Astrocyte (in vitro differentiated cells and primary cell): ENCODE measurements at regions not wholly inside any gene's neighbourhood (a gene's known extent, or its start where the extent isn't known, plus 50 kb on each side); places are given as distances from the start of the nearest gene placed in this dataset.
"Not testable (repeated sequence)": the region's sequence is repeated elsewhere in the genome, so short reads cannot be mapped to it uniquely, and the experiment has no call there.

Source experiments
- DNase-seq: peaks from one replicate; pipeline ENCODE4 v3.0.0-alpha.2; 2010; ENCODE audit warnings: low read depth
- FAIRE-seq: peaks from 2 replicates; lab custom pipeline; 2011; peaks lifted over from hg19 to GRCh38; lab: Jason Lieb, UNC
- H2AFZ ChIP-seq: 2 replicates; pipeline ENCODE4 v1.6.0; 2012; ENCODE audit warnings: low read depth, low read length, inconsistent platforms
- H3K27ac ChIP-seq: 2 replicates; pipeline ENCODE4 v1.5.1; 2011; ENCODE audit warnings: low read depth, low read length, inconsistent platforms
- H3K27me3 ChIP-seq: 2 replicates; pipeline ENCODE4 v1.6.0; 2011; ENCODE audit warnings: low read length, inconsistent platforms; ENCODE audit not compliant: insufficient read depth
- H3K36me3 ChIP-seq: 2 replicates; pipeline ENCODE4 v1.5.1; 2011; ENCODE audit warnings: low read length, inconsistent platforms; ENCODE audit not compliant: insufficient read depth
- H3K4me1 ChIP-seq: 2 replicates; pipeline ENCODE4 v1.5.1; 2011; ENCODE audit warnings: low read length, inconsistent platforms; ENCODE audit not compliant: insufficient read depth
- H3K4me2 ChIP-seq: 2 replicates; pipeline ENCODE4 v1.6.0; 2012; ENCODE audit warnings: low read length, inconsistent platforms
- H3K4me3 ChIP-seq: 2 replicates; pipeline ENCODE4 v1.5.1; 2011; ENCODE audit warnings: low read depth, mild to moderate bottlenecking, low read length, inconsistent platforms; ENCODE audit not compliant: insufficient read depth
- H3K79me2 ChIP-seq: 2 replicates; pipeline ENCODE4 v1.6.0; 2012; ENCODE audit warnings: mild to moderate bottlenecking, low read length, inconsistent platforms; ENCODE audit not compliant: insufficient read depth
- H3K9ac ChIP-seq: 2 replicates; pipeline ENCODE4 v1.6.0; 2012; ENCODE audit warnings: mild to moderate bottlenecking, low read length, inconsistent platforms
- H3K9me3 ChIP-seq: 2 replicates; pipeline ENCODE4 v1.5.1; 2012; ENCODE audit warnings: low read depth, mild to moderate bottlenecking, low read length, inconsistent platforms; ENCODE audit not compliant: insufficient read depth
- H4K20me1 ChIP-seq: 2 replicates; pipeline ENCODE4 v1.6.0; 2012; ENCODE audit warnings: low read length, inconsistent platforms; ENCODE audit not compliant: insufficient read depth
- H3K27ac Mint-ChIP-seq: one replicate; pipeline ENCODE4 v1.8.0; 2021; ENCODE audit warnings: mild to moderate bottlenecking, mixed read lengths; ENCODE audit not compliant: unreplicated experiment
- H3K27me3 Mint-ChIP-seq: one replicate; pipeline ENCODE4 v1.8.0; 2021; ENCODE audit warnings: low read depth, mixed read lengths; ENCODE audit not compliant: unreplicated experiment
- H3K36me3 Mint-ChIP-seq: one replicate; pipeline ENCODE4 v1.8.0; 2021; ENCODE audit warnings: low read depth, mixed read lengths; ENCODE audit not compliant: unreplicated experiment
- H3K4me1 Mint-ChIP-seq: one replicate; pipeline ENCODE4 v1.8.0; 2021; ENCODE audit warnings: low read depth, mixed read lengths; ENCODE audit not compliant: unreplicated experiment
- H3K4me3 Mint-ChIP-seq: one replicate; pipeline ENCODE4 v1.8.0; 2021; ENCODE audit warnings: mild to moderate bottlenecking, moderate library complexity, mixed read lengths; ENCODE audit not compliant: unreplicated experiment
- H3K9me3 Mint-ChIP-seq: one replicate; pipeline ENCODE4 v1.8.0; 2021; ENCODE audit warnings: mild to moderate bottlenecking, mixed read lengths; ENCODE audit not compliant: unreplicated experiment
- EZH2 ChIP-seq: IDR thresholded peaks from 2 replicates; pipeline ENCODE4 v1.6.1; 2012; ENCODE audit warnings: mild to moderate bottlenecking, low read length, inconsistent platforms; ENCODE audit not compliant: insufficient read depth
- TF ChIP-seq, protein P1 (sequence below): IDR thresholded peaks from 2 replicates; pipeline ENCODE4 v1.5.1; 2011; ENCODE audit warnings: low read depth, mild to moderate bottlenecking, inconsistent platforms, low read length, moderate library complexity; ENCODE audit not compliant: insufficient read depth

DNA sequence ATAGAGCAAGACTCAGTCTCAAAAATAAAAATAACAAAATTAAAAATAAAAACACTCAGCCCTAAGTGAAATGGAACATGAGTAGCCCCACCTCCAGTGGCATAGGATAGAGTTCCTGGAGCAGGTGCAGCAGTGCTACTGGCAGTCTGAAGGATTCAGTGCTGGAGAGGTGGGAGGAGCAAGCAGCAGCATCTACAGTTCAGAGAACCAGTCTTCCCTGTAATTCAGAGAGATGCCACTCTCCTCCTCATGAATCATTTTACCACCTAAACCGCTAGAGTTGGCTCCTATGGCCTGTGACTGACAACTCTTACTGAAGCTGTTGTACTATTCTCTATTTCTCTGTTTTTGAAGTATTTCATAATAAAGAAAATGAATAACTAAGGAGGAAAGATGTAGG, 56.0 kb upstream of the SMURF2 start:
- H3K9ac ChIP-seq, result no peak overlapping the region
- Mint-ChIP-seq H3K36me3 (no peaks in the 10 kb centered on the region), H3K27ac (no peak overlapping the region), H3K4me3 (no peak overlapping the region), H3K4me1 (peaks cover 20% of the 10 kb centered on the region), H3K9me3 (no peaks in the 10 kb centered on the region), H3K27me3 (no peaks in the 10 kb centered on the region)
- no peak overlapping the region for H3K4me2 ChIP-seq
- H4K20me1 ChIP-seq, result no peaks in the 10 kb centered on the region
- no peak overlapping the region for H3K4me3 ChIP-seq
- H3K9me3 ChIP-seq, result no peaks in the 10 kb centered on the region
- no peaks in the 10 kb centered on the region for H3K36me3 ChIP-seq
- H2AFZ ChIP-seq, result no peak overlapping the region
- peaks cover 2% of the 10 kb centered on the region for H3K4me1 ChIP-seq
- no peak overlapping the region for H3K27ac ChIP-seq
- DNase-seq, result no peak
- no peaks in the 10 kb centered on the region for H3K79me2 ChIP-seq
- no peaks in the 10 kb centered on the region for H3K27me3 ChIP-seq
- TF ChIP-seq, protein P1, sequence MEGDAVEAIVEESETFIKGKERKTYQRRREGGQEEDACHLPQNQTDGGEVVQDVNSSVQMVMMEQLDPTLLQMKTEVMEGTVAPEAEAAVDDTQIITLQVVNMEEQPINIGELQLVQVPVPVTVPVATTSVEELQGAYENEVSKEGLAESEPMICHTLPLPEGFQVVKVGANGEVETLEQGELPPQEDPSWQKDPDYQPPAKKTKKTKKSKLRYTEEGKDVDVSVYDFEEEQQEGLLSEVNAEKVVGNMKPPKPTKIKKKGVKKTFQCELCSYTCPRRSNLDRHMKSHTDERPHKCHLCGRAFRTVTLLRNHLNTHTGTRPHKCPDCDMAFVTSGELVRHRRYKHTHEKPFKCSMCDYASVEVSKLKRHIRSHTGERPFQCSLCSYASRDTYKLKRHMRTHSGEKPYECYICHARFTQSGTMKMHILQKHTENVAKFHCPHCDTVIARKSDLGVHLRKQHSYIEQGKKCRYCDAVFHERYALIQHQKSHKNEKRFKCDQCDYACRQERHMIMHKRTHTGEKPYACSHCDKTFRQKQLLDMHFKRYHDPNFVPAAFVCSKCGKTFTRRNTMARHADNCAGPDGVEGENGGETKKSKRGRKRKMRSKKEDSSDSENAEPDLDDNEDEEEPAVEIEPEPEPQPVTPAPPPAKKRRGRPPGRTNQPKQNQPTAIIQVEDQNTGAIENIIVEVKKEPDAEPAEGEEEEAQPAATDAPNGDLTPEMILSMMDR, result no peak
- TF ChIP-seq EZH2, result no peak
- no peak for FAIRE-seq

DNA sequence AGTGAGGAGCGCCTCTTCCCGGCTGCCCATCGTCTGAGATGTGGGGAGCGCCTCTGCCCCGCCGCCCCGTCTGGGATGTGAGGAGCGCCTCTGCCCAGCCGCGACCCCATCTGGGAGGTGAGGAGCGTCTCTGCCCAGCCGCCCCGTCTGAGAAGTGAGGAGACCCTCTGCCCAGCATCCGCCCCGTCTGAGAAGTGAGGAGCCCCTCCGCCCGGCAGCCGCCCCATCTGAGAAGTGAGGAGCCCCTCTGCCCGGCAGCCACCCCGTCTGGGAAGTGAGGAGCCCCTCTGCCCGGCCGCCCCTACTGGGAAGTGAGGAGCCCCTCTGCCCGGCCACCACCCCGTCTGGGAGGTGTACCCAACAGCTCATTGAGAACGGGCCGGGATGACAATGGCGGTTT, 54.4 kb upstream of the SMURF2 start:
- not testable (repeated sequence) for H3K9ac ChIP-seq, DNase-seq, H3K9me3 ChIP-seq, H4K20me1 ChIP-seq, H2AFZ ChIP-seq, H3K36me3 ChIP-seq, H3K9me3 Mint-ChIP-seq, H3K79me2 ChIP-seq, H3K27ac ChIP-seq, H3K27me3 ChIP-seq, H3K4me1 ChIP-seq, FAIRE-seq, H3K27ac Mint-ChIP-seq, H3K36me3 Mint-ChIP-seq, H3K4me3 ChIP-seq, H3K27me3 Mint-ChIP-seq, H3K4me3 Mint-ChIP-seq, H3K4me2 ChIP-seq
- peaks cover 21% of the 10 kb centered on the region for H3K4me1 Mint-ChIP-seq

DNA sequence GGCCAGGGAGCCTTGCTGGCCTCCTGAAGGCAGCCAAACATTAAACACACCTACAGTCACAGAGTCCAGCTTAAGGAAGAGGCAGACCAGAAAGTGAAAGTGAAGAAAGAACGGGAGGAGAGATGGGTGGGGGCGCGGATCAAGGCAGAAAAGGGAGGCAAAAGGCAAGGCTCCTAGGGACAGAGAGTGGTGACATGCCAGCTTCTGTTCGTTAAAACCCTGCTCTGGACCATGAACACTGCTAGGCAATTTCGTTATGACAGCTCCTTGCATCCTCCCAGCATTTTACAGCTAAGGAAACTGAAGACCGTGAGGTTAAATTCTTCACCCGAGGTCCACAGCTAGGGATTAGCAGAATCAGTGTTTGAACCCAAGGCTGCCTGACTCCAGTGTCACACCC, 51.7 kb upstream of the SMURF2 start:
- H3K4me1 ChIP-seq, result peaks cover 18% of the 10 kb centered on the region
- not testable (repeated sequence) for H4K20me1 ChIP-seq, FAIRE-seq, H3K36me3 ChIP-seq, H3K4me3 ChIP-seq, H3K4me2 ChIP-seq, H3K9ac ChIP-seq, H3K4me3 Mint-ChIP-seq, H3K79me2 ChIP-seq, DNase-seq, H3K9me3 ChIP-seq, H3K27me3 ChIP-seq, H3K27ac ChIP-seq, H3K27me3 Mint-ChIP-seq, H3K9me3 Mint-ChIP-seq, H2AFZ ChIP-seq, H3K36me3 Mint-ChIP-seq
- H3K4me1 Mint-ChIP-seq, result peaks cover 28% of the 10 kb centered on the region
- H3K27ac Mint-ChIP-seq, result peak overlapping the region; percentile 95

DNA sequence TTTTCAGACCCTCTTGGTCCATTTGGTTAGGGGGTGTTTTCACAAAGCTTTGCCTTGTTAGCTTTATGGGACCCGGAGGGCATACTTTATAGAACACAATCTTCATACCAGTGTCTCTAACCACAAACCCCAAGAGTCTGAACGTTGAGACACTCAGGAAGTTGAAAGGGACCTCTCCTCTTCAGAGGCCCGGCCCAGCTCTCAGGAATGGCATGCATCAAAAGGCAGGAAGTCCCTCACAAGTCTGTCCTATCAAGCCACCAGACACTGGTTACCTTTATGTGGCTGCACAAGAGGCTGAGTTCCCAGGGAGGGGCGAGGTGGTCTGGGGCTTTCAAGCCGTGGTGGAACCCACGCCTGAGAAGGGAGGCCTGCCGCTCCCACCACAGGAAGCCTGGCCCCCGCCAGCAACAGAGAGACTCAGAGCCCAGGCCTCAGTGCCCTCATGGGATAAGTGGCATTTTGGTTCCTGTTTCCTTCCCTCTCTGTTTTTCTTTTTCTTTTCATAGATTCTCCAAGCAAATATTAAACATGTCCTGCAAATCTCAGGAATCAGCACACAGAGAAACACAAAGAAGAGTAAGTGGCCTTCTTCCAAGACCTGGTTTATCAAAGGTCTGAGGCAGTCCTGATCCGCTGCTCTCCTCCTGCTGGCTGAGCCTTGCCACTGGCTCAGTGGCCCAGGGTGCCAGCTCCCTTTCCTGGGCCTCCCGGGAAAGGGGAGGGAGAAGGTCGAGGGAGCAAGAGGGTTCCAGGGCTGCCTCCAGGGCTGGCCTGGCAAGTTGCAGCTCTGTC, 50.6 kb upstream of the SMURF2 start:
- H3K27me3 Mint-ChIP-seq, H3K36me3 ChIP-seq, H4K20me1 ChIP-seq, H3K9me3 Mint-ChIP-seq, H3K27me3 ChIP-seq, H3K36me3 Mint-ChIP-seq, H3K9me3 ChIP-seq, H3K4me2 ChIP-seq, H3K9ac ChIP-seq, H3K79me2 ChIP-seq, H3K4me3 ChIP-seq, H3K27ac ChIP-seq: not testable (repeated sequence)
- Mint-ChIP-seq H3K27ac (peak overlapping the region; percentile 95), H3K4me3 (peak overlapping the region; percentile 73), H3K4me1 (peaks cover 31% of the 10 kb centered on the region)
- FAIRE-seq (peak; percentile 88), DNase-seq (peak; percentile 16)
- H3K4me1 ChIP-seq, result peaks cover 25% of the 10 kb centered on the region
- peak overlapping the region; percentile 49 for H2AFZ ChIP-seq
